ENCODE measurements at regions not wholly inside any gene's neighbourhood (a gene's known extent, or its start where the extent isn't known, plus 50 kb on each side); places are given as distances from the start of the nearest gene placed in this dataset.

- H4K91ac ChIP-seq (ENCODE audit: insufficient read length, low read depth, low read length), result no peak overlapping the region
- no peak overlapping the region for H3K18ac ChIP-seq (ENCODE audit: insufficient read length, low read depth, low read length)
- TF ChIP-seq, protein P1, sequence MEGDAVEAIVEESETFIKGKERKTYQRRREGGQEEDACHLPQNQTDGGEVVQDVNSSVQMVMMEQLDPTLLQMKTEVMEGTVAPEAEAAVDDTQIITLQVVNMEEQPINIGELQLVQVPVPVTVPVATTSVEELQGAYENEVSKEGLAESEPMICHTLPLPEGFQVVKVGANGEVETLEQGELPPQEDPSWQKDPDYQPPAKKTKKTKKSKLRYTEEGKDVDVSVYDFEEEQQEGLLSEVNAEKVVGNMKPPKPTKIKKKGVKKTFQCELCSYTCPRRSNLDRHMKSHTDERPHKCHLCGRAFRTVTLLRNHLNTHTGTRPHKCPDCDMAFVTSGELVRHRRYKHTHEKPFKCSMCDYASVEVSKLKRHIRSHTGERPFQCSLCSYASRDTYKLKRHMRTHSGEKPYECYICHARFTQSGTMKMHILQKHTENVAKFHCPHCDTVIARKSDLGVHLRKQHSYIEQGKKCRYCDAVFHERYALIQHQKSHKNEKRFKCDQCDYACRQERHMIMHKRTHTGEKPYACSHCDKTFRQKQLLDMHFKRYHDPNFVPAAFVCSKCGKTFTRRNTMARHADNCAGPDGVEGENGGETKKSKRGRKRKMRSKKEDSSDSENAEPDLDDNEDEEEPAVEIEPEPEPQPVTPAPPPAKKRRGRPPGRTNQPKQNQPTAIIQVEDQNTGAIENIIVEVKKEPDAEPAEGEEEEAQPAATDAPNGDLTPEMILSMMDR (conservative IDR thresholded peaks at IDR 0.05), result no peak
- no peaks in the 10 kb centered on the region for H3K23me2 ChIP-seq (ENCODE audit: insufficient read length, low read depth, low read length, poor library complexity, severe bottlenecking)
- H2BK120ac ChIP-seq (ENCODE audit: low read depth, low read length, poor library complexity, severe bottlenecking), result no peak overlapping the region
- H3K14ac ChIP-seq (ENCODE audit: insufficient read depth, low read length), result no peak overlapping the region
- H3K4me3 Mint-ChIP-seq, result no peak overlapping the region
- no peak overlapping the region for H3K9ac ChIP-seq (ENCODE audit: extremely low read depth, insufficient read length, low read length)
- no peak overlapping the region for H4K8ac ChIP-seq (replicated peaks; ENCODE audit: insufficient read length, low read depth, low read length)
- no peak overlapping the region for H2BK20ac ChIP-seq (ENCODE audit: low read depth, low read length, poor library complexity, severe bottlenecking)
- H3K4ac ChIP-seq (ENCODE audit: low read depth, low read length), result no peak overlapping the region
- no peak for DNase-seq
- no peaks in the 10 kb centered on the region; the same call in 1 of the 2 replicates for H3K27me3 ChIP-seq (ENCODE audit: insufficient read depth, low read length)
- no CpG with 5 or more reads among the region's 2 CpGs for WGBS (ENCODE audit: extremely low coverage, insufficient read length, low lambda C conversion rate)
- H3K27ac Mint-ChIP-seq, result no peak overlapping the region
- no peak overlapping the region for H2AK5ac ChIP-seq (ENCODE audit: insufficient read length, low read length)
- H3K79me2 ChIP-seq (ENCODE audit: insufficient read depth, low read length), result no peaks in the 10 kb centered on the region
- H3K36me3 Mint-ChIP-seq (ENCODE audit: insufficient read depth in 1 of 3, low read depth in 3 of 3), result no peaks in the 10 kb centered on the region; a peak in 1 of 7 replicates
- no peak overlapping the region for H3K4me2 ChIP-seq (ENCODE audit: insufficient read depth, insufficient read length, low read length)
- no peak overlapping the region for H3K56ac ChIP-seq (ENCODE audit: insufficient read length, low read depth, low read length)
- H3K27ac ChIP-seq (ENCODE audit: insufficient read length, low read depth, low read length), result no peak overlapping the region
- no peaks in the 10 kb centered on the region for H4K20me1 ChIP-seq (ENCODE audit: control insufficient read depth, insufficient read depth, insufficient read length)
- no peaks in the 10 kb centered on the region for H3K79me1 ChIP-seq (ENCODE audit: insufficient read depth, low read depth, low read length, poor library complexity, severe bottlenecking)
- no peak overlapping the region for H3T11ph ChIP-seq (ENCODE audit: low read length)
- no peak overlapping the region for H4K5ac ChIP-seq (ENCODE audit: insufficient read length, low read depth, low read length)
- H2AFZ ChIP-seq (ENCODE audit: low read length), result no peak overlapping the region
- peaks cover 2 to 6% of the 10 kb centered on the region in 2 experiments; a peak in 1 of 4 replicates for H3K4me1 Mint-ChIP-seq
- peaks cover 10% of the 10 kb centered on the region for H3K27me3 Mint-ChIP-seq (ENCODE audit: low read depth)
- H2BK5ac ChIP-seq (ENCODE audit: insufficient read length, low read length), result no peak overlapping the region
- no peak overlapping the region for H2BK15ac ChIP-seq (ENCODE audit: low read depth, low read length)
- H3K9me3 Mint-ChIP-seq, result no peaks in the 10 kb centered on the region
- H3K4me1 ChIP-seq (ENCODE audit: insufficient read depth, low read length), result no peaks in the 10 kb centered on the region
- no peak overlapping the region for H3K23ac ChIP-seq (ENCODE audit: insufficient read length, low read depth, low read length)
- H3K9me3 ChIP-seq (ENCODE audit: control insufficient read depth, low read depth, low read length), result no peaks in the 10 kb centered on the region
- no peak overlapping the region for H2BK12ac ChIP-seq (ENCODE audit: insufficient read length, low read depth, low read length)
Observed at GRCh38 chr7:50836646-50837045, 54.0 kb upstream of the GRB10 start.

Data from H9 (cell line).